ENCODE measurements at regions not wholly inside any gene's neighbourhood (a gene's known extent, or its start where the extent isn't known, plus 50 kb on each side); places are given as distances from the start of the nearest gene placed in this dataset.

GRCh38 chr13:64470751-64471150 lies 2759.4 kb downstream of the PCDH9 start:
- no peak overlapping the region for H3K4ac ChIP-seq (ENCODE audit: low read depth, low read length)
- ChIA-PET CTCF (no interaction called here), POLR2A (ENCODE audit: unreplicated experiment) (no interaction called here)
- no peak overlapping the region for H2AK5ac ChIP-seq (ENCODE audit: low read depth, low read length)
- intact Hi-C loops (cut with micrococcal nuclease) (loop anchor here (10.0 kb wide), 1 partner anchor 1054 kb away; no protein-coding TSS in a partner anchor), dilution Hi-C loops (cut with HindIII; ENCODE audit: low sequenced_read_pairs, unreplicated experiment) (no loop called here), in situ Hi-C loops (cut with MboI; ENCODE audit: low sequenced_read_pairs) (loop anchor here (10.0 kb wide), 1 partner anchor 1164 kb away; no protein-coding TSS in a partner anchor)
- H4K20me1 ChIP-seq (ENCODE audit: insufficient read depth, low read length) = no peaks in the 10 kb centered on the region
- H3K56ac ChIP-seq (ENCODE audit: extremely low read depth, insufficient read depth, low read length) = no peak overlapping the region
- no peak overlapping the region for H3K4me3 ChIP-seq (ENCODE audit: insufficient read depth, low read depth, low read length)
- no peaks in the 10 kb centered on the region for H3K36me3 ChIP-seq (ENCODE audit: control insufficient read depth, insufficient read depth, low read length)
- no peaks in the 10 kb centered on the region for H3K79me1 ChIP-seq (ENCODE audit: low read depth in 1 of 2, low read length in 2 of 2)
- H2BK15ac ChIP-seq (ENCODE audit: low read depth, low read length) = no peak overlapping the region
- H2BK20ac ChIP-seq (ENCODE audit: low read depth, low read length) = no peak overlapping the region
- BruUV-seq (replicated peaks) = no TSS peak
- no peak overlapping the region for H2AFZ ChIP-seq (replicated peaks; ENCODE audit: low read length, poor library complexity)
- no peak overlapping the region for H3K14ac ChIP-seq (replicated peaks; ENCODE audit: low read depth, low read length)
- H2BK120ac ChIP-seq (ENCODE audit: low read depth, low read length) = no peak overlapping the region
- ATAC-seq (ENCODE audit: low read depth) (no peak), DNase-seq (no peak)
- no peak overlapping the region for H4K91ac ChIP-seq (ENCODE audit: insufficient read depth, low read depth, low read length)
- no peak overlapping the region for H2AK9ac ChIP-seq (replicated peaks; ENCODE audit: low read depth, low read length, poor library complexity)
- TF ChIP-seq CEBPB (IDR thresholded peaks at IDR 0.05; ENCODE audit: low read depth, low read length) = no peak
- no peak for TF ChIP-seq MXI1 (IDR thresholded peaks at IDR 0.05; ENCODE audit: borderline replicate concordance, low read depth, low read length)
- TF ChIP-seq MAZ (IDR thresholded peaks at IDR 0.05; ENCODE audit: borderline replicate concordance, low read depth, low read length) = no peak
- TF ChIP-seq RCOR1 (IDR thresholded peaks at IDR 0.05; ENCODE audit: insufficient replicate concordance, low read length) = no peak
- no peak for TF ChIP-seq POLR2A (IDR thresholded peaks at IDR 0.05; ENCODE audit: low read depth, low read length)
- no peak for TF ChIP-seq MAFK (IDR thresholded peaks at IDR 0.05; ENCODE audit: low read depth, low read length)
- no peak for TF ChIP-seq USF2 (IDR thresholded peaks at IDR 0.05; ENCODE audit: low read depth, low read length)
- no peak for TF ChIP-seq BHLHE40 (IDR thresholded peaks at IDR 0.05; ENCODE audit: low read depth, low read length)
- TF ChIP-seq RFX5 (IDR thresholded peaks at IDR 0.05; ENCODE audit: low read depth, low read length) = no peak
- TF ChIP-seq NFE2L2 (IDR thresholded peaks at IDR 0.05; ENCODE audit: low read depth, low read length) = no peak
- TF ChIP-seq FOS (IDR thresholded peaks at IDR 0.05; ENCODE audit: low read depth, low read length) = no peak
- no peak for TF ChIP-seq RAD21 (IDR thresholded peaks at IDR 0.05; ENCODE audit: low read length)
- TF ChIP-seq, protein P1, sequence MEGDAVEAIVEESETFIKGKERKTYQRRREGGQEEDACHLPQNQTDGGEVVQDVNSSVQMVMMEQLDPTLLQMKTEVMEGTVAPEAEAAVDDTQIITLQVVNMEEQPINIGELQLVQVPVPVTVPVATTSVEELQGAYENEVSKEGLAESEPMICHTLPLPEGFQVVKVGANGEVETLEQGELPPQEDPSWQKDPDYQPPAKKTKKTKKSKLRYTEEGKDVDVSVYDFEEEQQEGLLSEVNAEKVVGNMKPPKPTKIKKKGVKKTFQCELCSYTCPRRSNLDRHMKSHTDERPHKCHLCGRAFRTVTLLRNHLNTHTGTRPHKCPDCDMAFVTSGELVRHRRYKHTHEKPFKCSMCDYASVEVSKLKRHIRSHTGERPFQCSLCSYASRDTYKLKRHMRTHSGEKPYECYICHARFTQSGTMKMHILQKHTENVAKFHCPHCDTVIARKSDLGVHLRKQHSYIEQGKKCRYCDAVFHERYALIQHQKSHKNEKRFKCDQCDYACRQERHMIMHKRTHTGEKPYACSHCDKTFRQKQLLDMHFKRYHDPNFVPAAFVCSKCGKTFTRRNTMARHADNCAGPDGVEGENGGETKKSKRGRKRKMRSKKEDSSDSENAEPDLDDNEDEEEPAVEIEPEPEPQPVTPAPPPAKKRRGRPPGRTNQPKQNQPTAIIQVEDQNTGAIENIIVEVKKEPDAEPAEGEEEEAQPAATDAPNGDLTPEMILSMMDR (conservative IDR thresholded peaks at IDR 0.05; ENCODE audit: low read depth, low read length) = no peak
- no peak for TF ChIP-seq SMC3 (IDR thresholded peaks at IDR 0.05; ENCODE audit: low read depth, low read length)
- TF ChIP-seq, protein P2, sequence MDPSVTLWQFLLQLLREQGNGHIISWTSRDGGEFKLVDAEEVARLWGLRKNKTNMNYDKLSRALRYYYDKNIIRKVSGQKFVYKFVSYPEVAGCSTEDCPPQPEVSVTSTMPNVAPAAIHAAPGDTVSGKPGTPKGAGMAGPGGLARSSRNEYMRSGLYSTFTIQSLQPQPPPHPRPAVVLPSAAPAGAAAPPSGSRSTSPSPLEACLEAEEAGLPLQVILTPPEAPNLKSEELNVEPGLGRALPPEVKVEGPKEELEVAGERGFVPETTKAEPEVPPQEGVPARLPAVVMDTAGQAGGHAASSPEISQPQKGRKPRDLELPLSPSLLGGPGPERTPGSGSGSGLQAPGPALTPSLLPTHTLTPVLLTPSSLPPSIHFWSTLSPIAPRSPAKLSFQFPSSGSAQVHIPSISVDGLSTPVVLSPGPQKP (IDR thresholded peaks at IDR 0.05; ENCODE audit: borderline replicate concordance, low read depth, low read length) = no peak
- no peak for TF ChIP-seq CHD1 (IDR thresholded peaks at IDR 0.05; ENCODE audit: low read depth, low read length)
- H3K4me2 ChIP-seq (ENCODE audit: low read depth, low read length) = no peak overlapping the region
- no peak overlapping the region for H3K18ac ChIP-seq (ENCODE audit: low read depth, low read length)
- H3K27ac ChIP-seq (ENCODE audit: insufficient read depth, low read length) = no peak overlapping the region
- H3K9ac ChIP-seq (ENCODE audit: low read depth, low read length) = no peak overlapping the region
- H2BK5ac ChIP-seq (ENCODE audit: low read depth, low read length, poor library complexity, severe bottlenecking) = no peak overlapping the region
- H3K4me1 ChIP-seq (ENCODE audit: control insufficient read depth, insufficient read depth, low read length) = no peaks in the 10 kb centered on the region
- no peak overlapping the region for H4K8ac ChIP-seq (ENCODE audit: low read depth in 2 of 2, low read length in 2 of 2)
- no peak overlapping the region for H3K23ac ChIP-seq (ENCODE audit: low read depth, low read length)
- no peak overlapping the region for H4K5ac ChIP-seq (ENCODE audit: low read depth, low read length)
- WGBS, 2 experiments (ENCODE audit: extremely low coverage in 2 of 2, insufficient read length in 1 of 2) = no CpG with 5 or more reads among the region's 1 CpG
- no peaks in the 10 kb centered on the region for H3K9me1 ChIP-seq (ENCODE audit: insufficient read depth, low read length)
- no peaks in the 10 kb centered on the region for H3K9me3 ChIP-seq (ENCODE audit: control insufficient read depth, insufficient read depth, low read length)
- no peaks in the 10 kb centered on the region for H3K27me3 ChIP-seq (ENCODE audit: control insufficient read depth, insufficient read depth, low read length)
